ENCODE measurements at regions not wholly inside any gene's neighbourhood (a gene's known extent, or its start where the extent isn't known, plus 50 kb on each side); places are given as distances from the start of the nearest gene placed in this dataset.

DNA sequence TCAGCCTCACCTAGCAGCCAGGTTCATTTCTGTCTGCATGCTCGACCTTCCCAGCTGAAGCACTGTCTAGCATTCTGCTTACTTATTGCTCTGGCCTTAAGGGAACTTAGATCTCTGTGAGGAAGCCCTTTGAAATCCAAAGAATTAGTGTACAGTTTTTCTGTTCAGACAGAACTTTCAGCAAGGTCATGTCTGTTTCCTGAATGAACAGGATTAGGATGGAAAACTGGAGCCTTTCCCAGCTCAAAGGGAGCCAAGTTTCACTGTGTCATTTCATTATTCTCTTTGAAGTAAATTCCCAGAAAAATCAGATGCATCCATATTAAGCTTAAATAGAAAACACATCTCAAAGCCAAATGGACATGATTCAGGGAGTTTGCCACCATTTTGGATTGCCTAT lies 457.3 kb upstream of the KCNMB2 start:
- no peak for DNase-seq (ENCODE audit: low read depth)
- TF ChIP-seq POLR2A (IDR thresholded peaks at IDR 0.05; ENCODE audit: extremely low read depth, insufficient read length) = no peak
- TF ChIP-seq, protein P1, sequence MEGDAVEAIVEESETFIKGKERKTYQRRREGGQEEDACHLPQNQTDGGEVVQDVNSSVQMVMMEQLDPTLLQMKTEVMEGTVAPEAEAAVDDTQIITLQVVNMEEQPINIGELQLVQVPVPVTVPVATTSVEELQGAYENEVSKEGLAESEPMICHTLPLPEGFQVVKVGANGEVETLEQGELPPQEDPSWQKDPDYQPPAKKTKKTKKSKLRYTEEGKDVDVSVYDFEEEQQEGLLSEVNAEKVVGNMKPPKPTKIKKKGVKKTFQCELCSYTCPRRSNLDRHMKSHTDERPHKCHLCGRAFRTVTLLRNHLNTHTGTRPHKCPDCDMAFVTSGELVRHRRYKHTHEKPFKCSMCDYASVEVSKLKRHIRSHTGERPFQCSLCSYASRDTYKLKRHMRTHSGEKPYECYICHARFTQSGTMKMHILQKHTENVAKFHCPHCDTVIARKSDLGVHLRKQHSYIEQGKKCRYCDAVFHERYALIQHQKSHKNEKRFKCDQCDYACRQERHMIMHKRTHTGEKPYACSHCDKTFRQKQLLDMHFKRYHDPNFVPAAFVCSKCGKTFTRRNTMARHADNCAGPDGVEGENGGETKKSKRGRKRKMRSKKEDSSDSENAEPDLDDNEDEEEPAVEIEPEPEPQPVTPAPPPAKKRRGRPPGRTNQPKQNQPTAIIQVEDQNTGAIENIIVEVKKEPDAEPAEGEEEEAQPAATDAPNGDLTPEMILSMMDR (IDR thresholded peaks at IDR 0.05; ENCODE audit: low read depth, low read length) = no peak
- H3K4me3 ChIP-seq (ENCODE audit: low read depth, low read length) = no peak overlapping the region

DNA sequence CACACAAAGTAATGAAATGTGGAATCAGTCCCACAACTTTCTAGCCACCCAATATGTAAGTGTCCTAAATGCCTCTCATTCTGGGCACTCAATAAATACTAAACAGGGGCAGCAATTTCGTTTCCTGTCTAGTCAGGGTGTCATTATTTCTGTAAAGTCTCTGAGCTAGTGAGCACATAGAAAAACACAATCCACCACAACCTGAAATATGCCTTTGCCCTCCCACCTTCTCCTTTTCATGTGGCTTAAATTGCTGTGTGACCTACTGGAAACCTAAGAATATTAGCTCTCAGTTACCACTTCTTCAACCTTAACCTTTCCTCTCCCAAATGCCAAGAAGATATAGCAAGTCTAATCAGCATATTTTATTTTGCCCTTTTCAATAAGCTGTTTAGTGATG lies 456.3 kb upstream of the KCNMB2 start:
- no peak for DNase-seq (ENCODE audit: low read depth)
- H3K4me3 ChIP-seq (ENCODE audit: low read depth, low read length) = no peak overlapping the region
- TF ChIP-seq, protein P1 (IDR thresholded peaks at IDR 0.05; ENCODE audit: low read depth, low read length) = no peak
- TF ChIP-seq POLR2A (IDR thresholded peaks at IDR 0.05; ENCODE audit: extremely low read depth, insufficient read length) (no peak), MYC (IDR thresholded peaks at IDR 0.05; ENCODE audit: low read depth, low read length) (no peak)
- TF ChIP-seq, protein P2, sequence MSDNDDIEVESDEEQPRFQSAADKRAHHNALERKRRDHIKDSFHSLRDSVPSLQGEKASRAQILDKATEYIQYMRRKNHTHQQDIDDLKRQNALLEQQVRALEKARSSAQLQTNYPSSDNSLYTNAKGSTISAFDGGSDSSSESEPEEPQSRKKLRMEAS (IDR thresholded peaks at IDR 0.05; ENCODE audit: low read depth, low read length) = no peak

DNA sequence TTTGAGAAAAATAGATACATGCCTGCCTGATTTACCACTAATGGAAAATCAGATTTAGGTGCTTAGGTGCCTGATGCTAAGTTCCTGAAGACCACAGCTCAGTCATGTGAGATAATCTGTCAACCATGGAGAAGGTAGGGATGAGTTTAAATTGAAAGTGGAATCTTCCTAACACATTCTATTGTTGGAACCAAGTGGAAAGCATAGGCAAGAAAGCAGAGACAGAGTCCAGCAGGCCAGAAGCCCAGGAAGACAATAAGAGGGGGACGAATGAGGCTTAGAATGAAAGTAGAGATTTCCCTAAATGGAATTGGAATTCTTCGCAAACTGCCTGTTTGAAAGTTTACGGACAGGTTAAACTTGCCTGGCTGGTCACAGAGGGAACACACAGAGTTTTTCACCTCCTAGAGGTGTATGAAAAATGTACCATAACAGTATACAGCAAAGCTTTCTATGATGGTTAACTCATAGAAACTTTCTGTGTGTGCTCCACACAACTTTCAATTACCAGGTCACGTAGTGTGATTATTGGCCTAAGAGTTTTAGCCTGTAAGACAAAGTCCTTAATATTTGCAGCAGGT lies 453.8 kb upstream of the KCNMB2 start:
- DNase-seq (ENCODE audit: low read depth) = no peak
- TF ChIP-seq, protein P2 (IDR thresholded peaks at IDR 0.05; ENCODE audit: low read depth, low read length) = no peak
- no peak for TF ChIP-seq POLR2A (IDR thresholded peaks at IDR 0.05; ENCODE audit: extremely low read depth, insufficient read length)
- TF ChIP-seq MYC (IDR thresholded peaks at IDR 0.05; ENCODE audit: low read depth, low read length) = no peak
- TF ChIP-seq, protein P1 (IDR thresholded peaks at IDR 0.05; ENCODE audit: low read depth, low read length) = no peak

DNA sequence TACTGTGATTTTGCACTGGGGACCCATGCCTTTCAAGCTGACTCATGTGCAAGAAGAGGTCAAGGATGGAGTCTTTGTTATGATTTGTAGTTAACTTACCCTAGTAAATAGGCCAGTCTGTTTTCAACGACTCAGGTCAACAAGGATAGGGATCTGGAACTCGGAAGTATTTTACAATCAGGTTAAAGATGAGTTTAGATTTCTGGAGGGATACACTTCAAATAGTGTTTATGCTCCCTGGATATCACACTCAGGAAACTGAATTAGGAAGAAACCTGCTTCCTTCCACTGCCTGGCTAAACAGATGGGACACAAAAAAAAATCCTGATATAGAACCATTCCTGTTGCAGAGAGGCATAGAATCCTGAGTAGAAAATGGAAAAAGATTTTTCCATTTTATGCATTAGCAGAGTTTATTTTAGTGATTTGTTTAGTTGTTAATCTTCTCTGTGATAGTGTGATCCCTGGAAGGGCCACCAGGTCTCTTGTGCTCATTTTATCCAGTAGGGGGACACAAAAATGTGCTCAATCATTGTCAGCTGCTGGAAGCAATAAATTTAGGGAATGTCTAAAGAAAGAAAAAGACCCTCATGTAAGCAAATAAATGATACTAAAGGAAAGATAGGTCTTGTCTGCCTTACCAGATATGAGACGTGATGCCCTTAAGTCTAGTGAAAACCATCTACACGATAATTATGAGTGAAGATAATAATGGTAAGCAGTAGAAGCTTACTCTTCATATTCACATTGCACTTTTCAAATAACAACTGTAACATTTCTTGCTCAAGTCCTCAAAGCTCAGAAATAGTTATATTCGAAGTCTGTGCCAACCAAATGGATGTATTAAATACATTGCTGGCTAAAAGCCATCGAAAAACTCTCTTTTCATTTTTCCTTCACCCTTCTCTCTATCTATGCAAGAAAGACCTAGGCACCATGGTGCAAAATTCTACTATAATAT lies 452.1 kb upstream of the KCNMB2 start:
- TF ChIP-seq, protein P1 (IDR thresholded peaks at IDR 0.05; ENCODE audit: low read depth, low read length) = peak; percentile 29
- TF ChIP-seq POLR2A (IDR thresholded peaks at IDR 0.05; ENCODE audit: extremely low read depth, insufficient read length) = no peak
- TF ChIP-seq, protein P2 (IDR thresholded peaks at IDR 0.05; ENCODE audit: low read depth, low read length) = no peak
- TF ChIP-seq MYC (IDR thresholded peaks at IDR 0.05; ENCODE audit: low read depth, low read length) = no peak
- no peak overlapping the region for H3K4me3 ChIP-seq (ENCODE audit: low read depth, low read length)
- peak; percentile 2 for DNase-seq (ENCODE audit: low read depth)

More for the DNA sequence above, 453.8 kb upstream of the KCNMB2 start:
- H3K4me3 ChIP-seq (ENCODE audit: low read depth, low read length) = no peak overlapping the region

DNA sequence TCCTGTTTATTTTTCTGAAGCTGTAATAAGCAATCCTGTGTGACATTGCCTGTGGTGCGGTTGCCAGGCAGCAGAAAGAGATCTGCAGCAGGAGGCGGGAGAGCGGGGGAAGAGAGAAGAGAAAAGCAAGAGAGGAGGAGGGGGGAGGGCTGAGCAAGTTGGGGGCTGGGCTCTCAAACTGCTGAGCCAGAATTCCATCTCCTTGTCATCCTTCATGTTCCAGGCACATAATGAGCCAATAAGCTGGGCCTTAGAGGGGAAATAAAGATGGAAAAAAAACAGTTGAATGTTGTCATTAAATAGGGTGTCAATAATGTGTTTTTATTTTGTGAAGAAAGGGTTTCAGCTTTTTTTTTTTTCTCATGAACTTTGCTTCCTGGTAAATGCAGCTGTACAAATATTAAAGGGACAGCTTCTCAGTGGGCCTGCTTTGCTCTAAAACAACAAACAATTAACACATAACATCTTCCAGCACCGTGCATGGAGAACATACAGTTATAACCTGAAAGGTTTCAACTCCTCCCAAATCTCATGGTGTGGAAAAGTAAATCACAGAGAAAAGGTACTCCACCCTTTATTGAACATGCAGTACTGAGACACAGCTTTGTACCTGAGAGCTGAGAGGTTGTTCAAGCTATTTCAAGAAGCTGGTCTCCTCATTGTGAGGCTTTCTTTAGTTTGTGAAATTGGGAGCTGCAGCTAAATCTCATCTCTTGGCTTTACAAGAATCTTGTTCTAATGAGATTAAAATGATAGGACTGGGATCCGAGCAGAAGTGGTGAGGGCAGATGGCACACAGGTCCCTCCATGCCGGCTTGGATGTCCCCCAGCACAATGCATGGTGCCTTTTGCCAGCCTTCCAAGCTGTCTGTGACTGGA lies 451.1 kb upstream of the KCNMB2 start:
- no peak overlapping the region for H3K4me3 ChIP-seq (ENCODE audit: low read depth, low read length)
- TF ChIP-seq, protein P1 (IDR thresholded peaks at IDR 0.05; ENCODE audit: low read depth, low read length) = no peak
- TF ChIP-seq, protein P2 (IDR thresholded peaks at IDR 0.05; ENCODE audit: low read depth, low read length) = no peak
- no peak for TF ChIP-seq MYC (IDR thresholded peaks at IDR 0.05; ENCODE audit: low read depth, low read length)
- no peak for TF ChIP-seq POLR2A (IDR thresholded peaks at IDR 0.05; ENCODE audit: extremely low read depth, insufficient read length)

More for the DNA sequence above, 451.1 kb upstream of the KCNMB2 start:
- DNase-seq (ENCODE audit: low read depth) = no peak
